WTC11 (cell line): ENCODE measurements at regions not wholly inside any gene's neighbourhood (a gene's known extent, or its start where the extent isn't known, plus 50 kb on each side); places are given as distances from the start of the nearest gene placed in this dataset.

ENCODE experiments used
- ATAC-seq: fragments of 200-7000 bp; cut with Tn5 transposase; 2 replicates; pipeline ENCODE4 v1.10.0; 2021; ENCODE audit warnings: mild to moderate bottlenecking, moderate library complexity
- CTCF ChIA-PET: fragments of 300-600 bp; sonication (Branson Sonifier 250); formaldehyde crosslinking; loops from one replicate; lab custom pipeline; 2021; ENCODE audit warnings: antibody characterized with exemption; lab: Charles Lee
- POLR2A ChIA-PET: fragments of 350-600 bp; sonication (Branson Sonifier 250); formaldehyde crosslinking; loops from one replicate; lab custom pipeline; 2021; ENCODE audit warnings: antibody characterized with exemption; lab: Charles Lee
- DNase-seq: peaks from one replicate; pipeline ENCODE4 v3.0.0; 2021; ENCODE audit warnings: low spot score
- H3K27ac Mint-ChIP-seq: 2 replicates; pipeline ENCODE4 v1.8.0; 2021; ENCODE audit warnings: mixed read lengths
- H3K27me3 Mint-ChIP-seq: 2 replicates; pipeline ENCODE4 v1.8.0; 2021; ENCODE audit warnings: low read depth, mild to moderate bottlenecking, moderate library complexity, mixed read lengths
- H3K36me3 Mint-ChIP-seq: 2 replicates; pipeline ENCODE4 v1.8.0; 2021; ENCODE audit warnings: mixed read lengths
- H3K4me1 Mint-ChIP-seq: 2 replicates; pipeline ENCODE4 v1.8.0; 2022; ENCODE audit warnings: mixed read lengths
- H3K4me3 Mint-ChIP-seq: 2 replicates; pipeline ENCODE4 v1.8.0; 2021; ENCODE audit warnings: mild to moderate bottlenecking, moderate library complexity, mixed read lengths
- H3K9me3 Mint-ChIP-seq: 2 replicates; pipeline ENCODE4 v1.8.0; 2021; ENCODE audit warnings: mixed read lengths
- ATF6 ChIP-seq: sonication (generic); formaldehyde crosslinking; IDR thresholded peaks from 2 replicates; pipeline ENCODE4 v1.8.1; 2023; ENCODE audit warnings: mild to moderate bottlenecking, missing genetic modification reagents
- CBFB ChIP-seq: sonication (generic); formaldehyde crosslinking; IDR thresholded peaks from 2 replicates; pipeline ENCODE4 v1.8.1; 2022; ENCODE audit warnings: mild to moderate bottlenecking, low read depth, missing genetic modification reagents
- CREM ChIP-seq: sonication (generic); formaldehyde crosslinking; IDR thresholded peaks from 2 replicates; pipeline ENCODE4 v1.8.1; 2022; ENCODE audit warnings: mild to moderate bottlenecking, missing genetic modification reagents, moderate library complexity
- CTCF ChIP-seq: fragments of 200-600 bp; IDR thresholded peaks from 2 replicates; pipeline ENCODE4 v1.8.0; 2022; ENCODE audit warnings: antibody characterized with exemption
- ELF4 ChIP-seq: sonication (generic); formaldehyde crosslinking; IDR thresholded peaks from 2 replicates; pipeline ENCODE4 v1.8.1; 2022; ENCODE audit warnings: low read depth, mild to moderate bottlenecking, moderate library complexity, missing genetic modification reagents
- ESRRA ChIP-seq: sonication (generic); formaldehyde crosslinking; IDR thresholded peaks from 2 replicates; pipeline ENCODE4 v1.8.1; 2022; ENCODE audit warnings: mild to moderate bottlenecking, missing genetic modification reagents, borderline replicate concordance
- FOXP1 ChIP-seq: sonication (generic); formaldehyde crosslinking; IDR thresholded peaks from 2 replicates; pipeline ENCODE4 v1.8.0; 2022; ENCODE audit warnings: missing genetic modification reagents, mild to moderate bottlenecking, moderate library complexity, borderline replicate concordance
- HMGA2 ChIP-seq: fragments of 250-450 bp; sonication (Bioruptor Pico); IDR thresholded peaks from 2 replicates; pipeline ENCODE4 v1.4.0; 2021; ENCODE audit warnings: mild to moderate bottlenecking, moderate library complexity
- HMGXB4 ChIP-seq: sonication (generic); formaldehyde crosslinking; IDR thresholded peaks from 2 replicates; pipeline ENCODE4 v1.8.1; 2023; ENCODE audit warnings: mild to moderate bottlenecking, moderate library complexity, missing genetic modification reagents
- OVOL2 ChIP-seq: fragments of 250-450 bp; sonication (Bioruptor Pico); IDR thresholded peaks from 2 replicates; pipeline ENCODE4 v1.9.0; 2021; ENCODE audit warnings: mild to moderate bottlenecking, borderline replicate concordance
- STAT6 ChIP-seq: sonication (generic); formaldehyde crosslinking; conservative IDR thresholded peaks from 2 replicates; pipeline ENCODE4 v1.8.1; 2023; ENCODE audit warnings: mild to moderate bottlenecking, low read depth, missing genetic modification reagents, moderate library complexity
- ZBTB21 ChIP-seq: sonication (generic); formaldehyde crosslinking; IDR thresholded peaks from 2 replicates; pipeline ENCODE4 v1.8.1; 2023; ENCODE audit warnings: mild to moderate bottlenecking, missing genetic modification reagents, borderline replicate concordance
- ZBTB43 ChIP-seq: sonication (generic); formaldehyde crosslinking; IDR thresholded peaks from 2 replicates; pipeline ENCODE4 v1.8.1; 2023; ENCODE audit warnings: mild to moderate bottlenecking, missing genetic modification reagents
- ZNF219 ChIP-seq: sonication (generic); formaldehyde crosslinking; IDR thresholded peaks from 2 replicates; pipeline ENCODE4 v1.8.0; 2023; ENCODE audit warnings: missing genetic modification reagents, mild to moderate bottlenecking, borderline replicate concordance
- ZNF425 ChIP-seq: fragments of 250-450 bp; sonication (Bioruptor Pico); conservative IDR thresholded peaks from 2 replicates; pipeline ENCODE4 v1.9.0; 2021; ENCODE audit warnings: mild to moderate bottlenecking
- TF ChIP-seq, protein P1 (sequence below): sonication (generic); formaldehyde crosslinking; IDR thresholded peaks from 2 replicates; pipeline ENCODE4 v1.8.0; 2022; ENCODE audit warnings: mild to moderate bottlenecking, missing genetic modification reagents
- TF ChIP-seq, protein P2 (sequence below): fragments of 250-450 bp; sonication (Bioruptor Pico); IDR thresholded peaks from 2 replicates; pipeline ENCODE4 v1.8.0; 2021; ENCODE audit warnings: mild to moderate bottlenecking
- TF ChIP-seq, protein P3 (sequence below): sonication (generic); formaldehyde crosslinking; IDR thresholded peaks from 2 replicates; pipeline ENCODE4 v1.8.1; 2022; ENCODE audit warnings: low read depth, mild to moderate bottlenecking, moderate library complexity, missing genetic modification reagents, borderline replicate concordance
- TF ChIP-seq, protein P4 (sequence below): sonication (generic); formaldehyde crosslinking; IDR thresholded peaks from 2 replicates; pipeline ENCODE4 v1.8.0; 2023; ENCODE audit warnings: missing genetic modification reagents

DNA sequence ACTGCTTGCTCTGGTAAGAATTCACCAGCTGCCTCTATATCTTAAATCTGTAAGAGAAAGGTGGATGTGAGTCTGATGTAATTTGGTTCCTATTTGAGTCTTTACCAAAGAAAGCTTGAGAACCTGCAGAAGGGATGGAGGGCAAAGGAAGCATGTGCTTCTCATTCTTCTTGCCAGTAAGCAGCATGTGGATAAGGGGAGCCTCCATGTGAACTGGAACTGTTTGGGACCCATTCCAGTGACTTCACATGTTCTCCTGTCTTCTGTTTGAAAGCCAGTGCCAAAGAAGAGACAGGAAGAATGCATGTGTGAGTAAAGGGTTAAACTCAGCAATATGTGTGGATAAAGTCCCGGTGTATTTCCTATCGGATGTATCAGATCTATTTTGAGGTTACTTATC lies 119.6 kb upstream of the ADGRL2 start:
- ATAC-seq (peak; percentile 14; the same call in 1 of the 2 replicates), DNase-seq (no peak)
- H3K4me1 Mint-ChIP-seq = peaks cover 65% of the 10 kb centered on the region
- peaks cover 17% of the 10 kb centered on the region for H3K36me3 Mint-ChIP-seq
- ChIA-PET CTCF (no interaction called here), POLR2A (interaction anchor here (1.0 kb wide), 1 partner anchor 120 kb away, joined by 3 read pairs; the partner anchor contains the start of gene ADGRL2)
- peak overlapping the region; percentile 99 for H3K27ac Mint-ChIP-seq
- peak overlapping the region; percentile 39 for H3K4me3 Mint-ChIP-seq
- no peaks in the 10 kb centered on the region for H3K27me3 Mint-ChIP-seq
- peaks cover 18% of the 10 kb centered on the region for H3K9me3 Mint-ChIP-seq
- TF ChIP-seq, protein P1, sequence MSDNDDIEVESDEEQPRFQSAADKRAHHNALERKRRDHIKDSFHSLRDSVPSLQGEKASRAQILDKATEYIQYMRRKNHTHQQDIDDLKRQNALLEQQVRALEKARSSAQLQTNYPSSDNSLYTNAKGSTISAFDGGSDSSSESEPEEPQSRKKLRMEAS = peak; percentile 49
- no peak for TF ChIP-seq CREM (CRISPR knock-in tag)
- no peak for TF ChIP-seq HMGA2 (CRISPR knock-in tag)
- no peak for TF ChIP-seq ZNF219 (CRISPR knock-in tag)
- TF ChIP-seq, protein P2, sequence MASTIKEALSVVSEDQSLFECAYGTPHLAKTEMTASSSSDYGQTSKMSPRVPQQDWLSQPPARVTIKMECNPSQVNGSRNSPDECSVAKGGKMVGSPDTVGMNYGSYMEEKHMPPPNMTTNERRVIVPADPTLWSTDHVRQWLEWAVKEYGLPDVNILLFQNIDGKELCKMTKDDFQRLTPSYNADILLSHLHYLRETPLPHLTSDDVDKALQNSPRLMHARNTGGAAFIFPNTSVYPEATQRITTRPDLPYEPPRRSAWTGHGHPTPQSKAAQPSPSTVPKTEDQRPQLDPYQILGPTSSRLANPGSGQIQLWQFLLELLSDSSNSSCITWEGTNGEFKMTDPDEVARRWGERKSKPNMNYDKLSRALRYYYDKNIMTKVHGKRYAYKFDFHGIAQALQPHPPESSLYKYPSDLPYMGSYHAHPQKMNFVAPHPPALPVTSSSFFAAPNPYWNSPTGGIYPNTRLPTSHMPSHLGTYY (CRISPR knock-in tag) = no peak
- no peak for TF ChIP-seq CTCF

DNA sequence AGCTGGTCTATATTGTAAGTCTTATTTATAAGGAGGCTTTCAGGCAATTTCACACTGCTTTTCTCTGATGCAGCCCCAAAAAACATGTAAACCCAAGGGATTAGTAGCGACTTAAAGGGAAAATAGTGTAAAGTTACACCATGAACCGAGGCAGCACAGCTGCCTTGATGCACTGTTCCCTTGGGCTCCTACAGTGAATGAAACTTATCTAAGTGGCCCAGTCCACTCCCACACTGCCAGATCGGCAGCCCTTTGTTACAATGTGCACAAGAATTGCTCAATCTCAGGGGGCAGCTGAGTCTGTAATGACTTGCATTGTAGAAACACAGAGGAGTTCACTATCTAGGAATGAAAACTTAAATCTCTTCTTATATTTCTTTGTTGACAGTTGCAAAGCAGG lies 120.8 kb upstream of the ADGRL2 start:
- no peaks in the 10 kb centered on the region for H3K27me3 Mint-ChIP-seq
- ATAC-seq (peak; percentile 21; the same call in 1 of the 2 replicates), DNase-seq (no peak)
- H3K36me3 Mint-ChIP-seq = peaks cover 6% of the 10 kb centered on the region
- peak overlapping the region; percentile 90 for H3K27ac Mint-ChIP-seq
- no peak overlapping the region for H3K4me3 Mint-ChIP-seq
- H3K9me3 Mint-ChIP-seq = peaks cover 7% of the 10 kb centered on the region
- ChIA-PET CTCF (no interaction called here), POLR2A (no interaction called here)
- peaks cover 63% of the 10 kb centered on the region for H3K4me1 Mint-ChIP-seq
- TF ChIP-seq ZNF425 = no peak
- no peak for TF ChIP-seq ESRRA (CRISPR knock-in tag)
- TF ChIP-seq, protein P3, sequence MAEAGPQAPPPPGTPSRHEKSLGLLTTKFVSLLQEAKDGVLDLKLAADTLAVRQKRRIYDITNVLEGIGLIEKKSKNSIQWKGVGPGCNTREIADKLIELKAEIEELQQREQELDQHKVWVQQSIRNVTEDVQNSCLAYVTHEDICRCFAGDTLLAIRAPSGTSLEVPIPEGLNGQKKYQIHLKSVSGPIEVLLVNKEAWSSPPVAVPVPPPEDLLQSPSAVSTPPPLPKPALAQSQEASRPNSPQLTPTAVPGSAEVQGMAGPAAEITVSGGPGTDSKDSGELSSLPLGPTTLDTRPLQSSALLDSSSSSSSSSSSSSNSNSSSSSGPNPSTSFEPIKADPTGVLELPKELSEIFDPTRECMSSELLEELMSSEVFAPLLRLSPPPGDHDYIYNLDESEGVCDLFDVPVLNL (CRISPR knock-in tag) = no peak
- no peak for TF ChIP-seq ZBTB21 (CRISPR knock-in tag)
- no peak for TF ChIP-seq FOXP1
- TF ChIP-seq OVOL2 (CRISPR knock-in tag) = no peak
- TF ChIP-seq STAT6 (CRISPR knock-in tag) = no peak
- TF ChIP-seq ZBTB43 (CRISPR knock-in tag) = no peak
- TF ChIP-seq, protein P4, sequence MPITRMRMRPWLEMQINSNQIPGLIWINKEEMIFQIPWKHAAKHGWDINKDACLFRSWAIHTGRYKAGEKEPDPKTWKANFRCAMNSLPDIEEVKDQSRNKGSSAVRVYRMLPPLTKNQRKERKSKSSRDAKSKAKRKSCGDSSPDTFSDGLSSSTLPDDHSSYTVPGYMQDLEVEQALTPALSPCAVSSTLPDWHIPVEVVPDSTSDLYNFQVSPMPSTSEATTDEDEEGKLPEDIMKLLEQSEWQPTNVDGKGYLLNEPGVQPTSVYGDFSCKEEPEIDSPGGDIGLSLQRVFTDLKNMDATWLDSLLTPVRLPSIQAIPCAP (CRISPR knock-in tag) = no peak
- no peak for TF ChIP-seq CBFB (CRISPR knock-in tag)
- no peak for TF ChIP-seq HMGXB4 (CRISPR knock-in tag)
- TF ChIP-seq ELF4 (CRISPR knock-in tag) = no peak
- no peak for TF ChIP-seq ATF6
